ENCODE measurements at regions not wholly inside any gene's neighbourhood (a gene's known extent, or its start where the extent isn't known, plus 50 kb on each side); places are given as distances from the start of the nearest gene placed in this dataset.

DNA sequence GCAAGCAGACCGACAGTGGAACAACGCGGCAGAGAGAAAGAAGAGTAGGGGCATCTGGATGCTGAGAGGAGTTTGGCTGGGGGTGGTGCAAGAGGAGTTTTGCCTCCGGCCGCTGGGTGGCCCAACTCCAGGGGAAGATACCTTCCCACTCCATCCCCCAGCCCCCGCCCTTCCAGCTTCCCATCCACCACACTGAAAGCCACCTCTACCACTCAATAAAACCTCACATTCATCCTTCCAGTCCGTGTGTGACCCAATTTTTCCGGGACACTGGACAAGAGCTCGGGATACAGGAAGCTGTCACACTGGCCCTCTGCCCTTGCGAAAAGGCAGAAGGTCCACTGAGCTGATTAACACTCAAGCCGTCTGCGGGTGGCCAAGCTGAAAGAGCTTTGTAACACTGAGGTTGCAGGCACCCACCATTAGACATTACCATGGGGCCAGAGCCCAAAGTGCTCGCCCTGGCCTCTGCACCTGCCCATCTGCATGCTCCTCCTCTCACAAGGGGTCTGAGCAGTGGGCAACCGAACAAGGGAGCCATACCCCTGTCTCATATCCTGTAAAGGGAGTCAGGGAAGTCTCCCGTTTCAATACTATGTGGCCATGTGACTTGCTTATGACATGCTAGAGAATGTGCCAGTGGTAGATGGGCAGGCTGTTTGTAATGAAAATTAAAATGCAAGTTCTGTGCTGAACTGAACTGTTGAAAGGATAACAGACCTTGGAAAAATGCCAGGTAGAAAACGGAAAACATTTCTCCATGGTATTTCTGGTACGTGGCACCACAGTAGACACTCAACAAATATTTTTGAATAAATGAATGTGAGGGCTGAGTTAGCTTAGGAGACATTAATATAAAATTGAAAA lies 205.1 kb upstream of the STARD13 start:
- no peak overlapping the region for H3K27ac ChIP-seq
- ATAC-seq (no peak), DNase-seq (no peak)
- no peaks in the 10 kb centered on the region for H3K36me3 ChIP-seq
- no peaks in the 10 kb centered on the region for H3K9me3 ChIP-seq
- TF ChIP-seq, protein P1, sequence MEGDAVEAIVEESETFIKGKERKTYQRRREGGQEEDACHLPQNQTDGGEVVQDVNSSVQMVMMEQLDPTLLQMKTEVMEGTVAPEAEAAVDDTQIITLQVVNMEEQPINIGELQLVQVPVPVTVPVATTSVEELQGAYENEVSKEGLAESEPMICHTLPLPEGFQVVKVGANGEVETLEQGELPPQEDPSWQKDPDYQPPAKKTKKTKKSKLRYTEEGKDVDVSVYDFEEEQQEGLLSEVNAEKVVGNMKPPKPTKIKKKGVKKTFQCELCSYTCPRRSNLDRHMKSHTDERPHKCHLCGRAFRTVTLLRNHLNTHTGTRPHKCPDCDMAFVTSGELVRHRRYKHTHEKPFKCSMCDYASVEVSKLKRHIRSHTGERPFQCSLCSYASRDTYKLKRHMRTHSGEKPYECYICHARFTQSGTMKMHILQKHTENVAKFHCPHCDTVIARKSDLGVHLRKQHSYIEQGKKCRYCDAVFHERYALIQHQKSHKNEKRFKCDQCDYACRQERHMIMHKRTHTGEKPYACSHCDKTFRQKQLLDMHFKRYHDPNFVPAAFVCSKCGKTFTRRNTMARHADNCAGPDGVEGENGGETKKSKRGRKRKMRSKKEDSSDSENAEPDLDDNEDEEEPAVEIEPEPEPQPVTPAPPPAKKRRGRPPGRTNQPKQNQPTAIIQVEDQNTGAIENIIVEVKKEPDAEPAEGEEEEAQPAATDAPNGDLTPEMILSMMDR (IDR thresholded peaks at IDR 0.05): no peak
- peaks cover 30% of the 10 kb centered on the region for H3K4me1 ChIP-seq
- H3K27me3 ChIP-seq (ENCODE audit: low read depth): no peaks in the 10 kb centered on the region
- no peak overlapping the region for H3K4me3 ChIP-seq
- intact Hi-C loops (cut with DNase I): no loop called here

DNA sequence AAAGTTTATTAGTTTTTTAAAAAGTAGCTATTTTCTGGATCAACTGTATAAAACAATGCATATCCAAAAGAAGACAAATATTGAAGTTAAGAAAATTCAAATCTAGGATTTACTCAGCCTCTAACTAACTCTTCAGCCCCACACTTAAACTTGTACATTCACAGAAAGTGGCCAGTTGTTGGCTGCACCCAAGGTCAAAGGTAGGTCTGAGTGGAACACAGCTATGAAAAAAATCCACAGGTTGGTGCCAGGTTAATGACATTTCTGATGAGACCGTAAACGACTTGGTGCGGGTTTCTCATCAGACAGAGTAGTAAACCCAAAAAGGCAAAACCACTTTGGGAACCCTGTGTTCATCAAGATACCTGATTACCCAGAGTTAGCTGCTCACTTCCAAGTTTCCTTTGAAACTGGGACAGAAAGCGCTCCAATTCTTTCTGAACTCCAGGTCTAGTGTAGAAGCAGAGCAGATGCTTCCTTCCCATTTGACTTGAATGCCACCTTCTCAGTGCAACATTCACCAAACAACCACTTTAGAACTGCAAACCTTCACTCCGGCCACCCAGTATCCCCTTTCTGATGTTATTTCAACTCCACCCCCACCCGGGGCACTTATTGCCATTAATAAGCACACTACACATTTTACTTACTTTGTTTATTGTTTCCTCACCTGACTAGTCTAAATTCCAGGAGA lies 208.3 kb upstream of the STARD13 start:
- H3K4me3 ChIP-seq: no peak overlapping the region
- TF ChIP-seq, protein P1 (IDR thresholded peaks at IDR 0.05): no peak
- ATAC-seq (no peak), DNase-seq (no peak)
- peaks cover 24% of the 10 kb centered on the region for H3K4me1 ChIP-seq
- H3K9me3 ChIP-seq: no peaks in the 10 kb centered on the region
- H3K27ac ChIP-seq: peak overlapping the region; percentile 32
- no peaks in the 10 kb centered on the region for H3K36me3 ChIP-seq
- no peaks in the 10 kb centered on the region for H3K27me3 ChIP-seq (ENCODE audit: low read depth)
- intact Hi-C loops (cut with DNase I): no loop called here

DNA sequence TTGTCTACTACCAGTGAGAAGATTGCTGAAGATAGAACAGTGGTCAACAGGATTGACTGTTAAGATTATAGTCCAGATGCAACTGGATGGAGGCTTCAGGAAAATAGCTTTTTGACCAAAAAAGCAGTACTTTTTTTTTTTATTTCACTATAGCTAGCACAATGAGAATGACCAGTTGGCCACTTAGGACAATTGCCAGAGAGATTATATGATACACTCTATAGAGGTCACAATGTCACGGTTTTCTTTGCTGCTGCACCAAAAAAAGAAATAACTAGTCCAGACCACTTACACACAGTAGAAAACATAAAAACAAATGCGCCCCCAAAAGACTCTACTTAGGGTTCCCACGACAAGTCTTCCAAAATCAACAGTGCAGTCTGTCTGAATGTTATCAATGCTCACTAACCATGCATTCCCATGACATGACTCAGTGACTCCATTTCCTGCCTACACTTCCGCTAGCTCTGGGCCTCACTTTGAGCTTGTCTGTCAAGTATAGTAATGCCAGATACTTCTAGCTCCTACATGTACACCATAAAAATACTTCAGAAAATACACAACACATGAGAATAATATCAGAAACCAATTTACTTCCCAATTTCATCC lies 209.1 kb upstream of the STARD13 start:
- intact Hi-C loops (cut with DNase I): no loop called here
- H3K27ac ChIP-seq: peak overlapping the region; percentile 32

DNA sequence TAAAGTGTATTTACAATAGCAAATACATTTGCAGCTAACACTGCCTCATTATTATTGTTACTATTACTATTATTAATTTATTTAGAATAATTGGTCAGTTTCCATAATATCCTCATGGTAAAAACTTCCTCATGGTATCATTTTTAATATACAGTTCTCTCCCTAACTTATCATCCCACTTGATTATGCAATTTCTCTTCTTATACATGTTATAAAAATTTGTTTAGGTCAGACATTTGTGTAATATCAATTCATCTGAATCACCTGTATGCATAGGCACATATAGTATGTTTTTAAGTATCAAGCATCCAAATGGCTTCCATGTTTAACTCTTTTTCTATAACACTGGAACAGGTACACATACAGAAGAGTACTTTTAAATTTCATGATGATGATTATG lies 210.8 kb upstream of the STARD13 start:
- intact Hi-C loops (cut with DNase I): no loop called here
- Histone ChIP-seq H3K9me3 (no peaks in the 10 kb centered on the region), H3K4me3 (no peak overlapping the region), H3K4me1 (peaks cover 24% of the 10 kb centered on the region), H3K27me3 (ENCODE audit: low read depth) (no peaks in the 10 kb centered on the region), H3K36me3 (no peaks in the 10 kb centered on the region), H3K27ac (no peak overlapping the region)
- no peak for ATAC-seq
- TF ChIP-seq, protein P1 (IDR thresholded peaks at IDR 0.05): no peak
- no peak for DNase-seq

More for the DNA sequence above, 209.1 kb upstream of the STARD13 start:
- Histone ChIP-seq H3K27me3 (ENCODE audit: low read depth) (no peaks in the 10 kb centered on the region), H3K9me3 (no peaks in the 10 kb centered on the region), H3K4me1 (peaks cover 24% of the 10 kb centered on the region), H3K4me3 (no peak overlapping the region), H3K36me3 (no peaks in the 10 kb centered on the region)
- ATAC-seq: peak in 1 of 2 donors; percentile 46
- TF ChIP-seq, protein P1 (IDR thresholded peaks at IDR 0.05): no peak
- no peak for DNase-seq

DNA sequence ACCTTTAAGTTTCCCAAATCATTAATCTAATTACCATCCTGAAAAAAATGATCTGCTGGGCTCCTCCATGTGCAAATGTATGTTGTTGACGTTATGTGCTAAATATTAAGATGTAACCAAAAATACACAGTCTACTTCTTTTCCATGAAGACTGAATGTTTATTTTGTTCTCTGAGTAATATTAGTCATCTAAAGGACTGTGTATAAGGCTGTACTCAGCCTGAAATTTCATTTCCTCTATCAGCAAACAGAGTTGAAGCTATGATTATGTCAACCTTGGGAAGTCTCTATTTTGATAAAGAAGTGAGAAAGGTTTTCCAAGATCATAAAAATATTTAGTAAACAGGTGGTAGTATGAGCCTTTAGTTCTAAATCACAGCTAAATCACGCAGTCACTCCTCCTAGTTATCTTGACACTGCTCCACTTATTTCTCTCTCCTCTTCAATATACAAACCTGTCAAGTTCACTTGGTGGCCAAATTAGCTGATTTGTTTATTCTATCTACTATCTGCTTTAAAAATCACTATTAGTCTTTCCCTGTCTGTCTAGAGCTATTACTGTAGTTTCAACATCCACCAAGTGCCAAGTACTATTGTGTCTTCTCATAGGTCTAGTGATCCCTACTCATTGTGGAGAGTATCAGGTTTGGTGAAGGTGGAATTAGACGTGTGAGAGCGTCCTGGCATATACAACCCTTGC lies 211.7 kb upstream of the STARD13 start:
- Histone ChIP-seq H3K27me3 (ENCODE audit: low read depth) (no peaks in the 10 kb centered on the region), H3K9me3 (no peaks in the 10 kb centered on the region), H3K4me1 (peaks cover 24% of the 10 kb centered on the region), H3K27ac (no peak overlapping the region), H3K36me3 (no peaks in the 10 kb centered on the region), H3K4me3 (no peak overlapping the region)
- TF ChIP-seq, protein P1 (IDR thresholded peaks at IDR 0.05): no peak
- ATAC-seq (no peak), DNase-seq (no peak)
- intact Hi-C loops (cut with DNase I): no loop called here

Data from lower lobe of right lung (tissue), 2 donors.